ENCODE measurements at regions not wholly inside any gene's neighbourhood (a gene's known extent, or its start where the extent isn't known, plus 50 kb on each side); places are given as distances from the start of the nearest gene placed in this dataset.

- peaks cover 0 to 3% (median 0%) of the 10 kb centered on the region in 12 donors for H3K9me3 ChIP-seq
- H3K36me3 ChIP-seq = no peaks in the 10 kb centered on the region
- no peak overlapping the region for H3K4me3 ChIP-seq
- intact Hi-C loops (cut with DNase I) = no loop called here
- 93 to 100% (median 96%) methylated on average over 5 to 27 of the region's 27 CpGs for WGBS, 4 donors
- peak in 2 of 5 donors; percentile 20 to 45 for DNase-seq
- no peaks in the 10 kb centered on the region for H3K4me1 ChIP-seq
- no peak for ATAC-seq
- no peak overlapping the region for H3K27ac ChIP-seq
- TF ChIP-seq CTCF (IDR thresholded peaks at IDR 0.05) (no peak), POLR2A (IDR thresholded peaks at IDR 0.05) (no peak)
- H3K27me3 ChIP-seq = no peaks in the 10 kb centered on the region
Measured at GRCh38 chr3:147989344-147989743, 580.2 kb downstream of the ZIC1 start.

GRCh38 chr3:148002705-148003205 is 593.6 kb downstream of the ZIC1 start:
- Histone ChIP-seq H3K9me3 (peaks cover 0 to 4% (median 0%) of the 10 kb centered on the region in 12 donors), H3K27me3 (no peaks in the 10 kb centered on the region), H3K4me1 (no peaks in the 10 kb centered on the region), H3K27ac (no peak overlapping the region), H3K4me3 (no peak overlapping the region), H3K36me3 (no peaks in the 10 kb centered on the region)
- intact Hi-C loops (cut with DNase I) = no loop called here
- DNase-seq = no peak
- ATAC-seq = no peak
- TF ChIP-seq POLR2A (IDR thresholded peaks at IDR 0.05) (no peak), CTCF (IDR thresholded peaks at IDR 0.05) (no peak)
- 82 to 85% (median 83%) methylated on average over 4 of the region's 4 CpGs for WGBS, 4 donors

GRCh38 chr3:148004331-148004730 is 595.2 kb downstream of the ZIC1 start:
- peaks cover 0 to 3% (median 0%) of the 10 kb centered on the region in 12 donors for H3K9me3 ChIP-seq
- no peaks in the 10 kb centered on the region for H3K4me1 ChIP-seq
- H3K36me3 ChIP-seq = no peaks in the 10 kb centered on the region
- intact Hi-C loops (cut with DNase I) = no loop called here
- H3K27ac ChIP-seq = no peak overlapping the region
- no peak for DNase-seq
- no peak overlapping the region for H3K4me3 ChIP-seq
- no peak for ATAC-seq
- 76 to 82% (median 79%) methylated on average over 3 of the region's 3 CpGs for WGBS, 4 donors
- no peaks in the 10 kb centered on the region for H3K27me3 ChIP-seq
- TF ChIP-seq CTCF (IDR thresholded peaks at IDR 0.05) (no peak), POLR2A (IDR thresholded peaks at IDR 0.05) (no peak)

- Histone ChIP-seq H3K27me3 (no peaks in the 10 kb centered on the region), H3K36me3 (no peaks in the 10 kb centered on the region), H3K9me3 (no peaks in the 10 kb centered on the region), H3K27ac (no peak overlapping the region), H3K4me1 (no peaks in the 10 kb centered on the region), H3K4me3 (no peak overlapping the region)
- no peak for ATAC-seq
- no peak for TF ChIP-seq POLR2A (IDR thresholded peaks at IDR 0.05)
- TF ChIP-seq CTCF (IDR thresholded peaks at IDR 0.05) = no peak
- 71 to 78% (median 74%) methylated on average over 2 of the region's 2 CpGs for WGBS, 4 donors
- intact Hi-C loops (cut with DNase I) = no loop called here
- DNase-seq = no peak
Measured at GRCh38 chr3:148005456-148005855, 596.3 kb downstream of the ZIC1 start.
